DMS114 treated with DMSO at 0.1 percent for 48 hours (cell line): ENCODE measurements at regions not wholly inside any gene's neighbourhood (a gene's known extent, or its start where the extent isn't known, plus 50 kb on each side); places are given as distances from the start of the nearest gene placed in this dataset.
"Not testable (repeated sequence)": the region's sequence is repeated elsewhere in the genome, so short reads cannot be mapped to it uniquely, and the experiment has no call there.

ENCODE experiments used
- DNase-seq: peaks from one replicate; lab custom pipeline; 2025; ENCODE audit not compliant: unreplicated experiment; lab: John Stamatoyannopoulos, UW

DNA sequence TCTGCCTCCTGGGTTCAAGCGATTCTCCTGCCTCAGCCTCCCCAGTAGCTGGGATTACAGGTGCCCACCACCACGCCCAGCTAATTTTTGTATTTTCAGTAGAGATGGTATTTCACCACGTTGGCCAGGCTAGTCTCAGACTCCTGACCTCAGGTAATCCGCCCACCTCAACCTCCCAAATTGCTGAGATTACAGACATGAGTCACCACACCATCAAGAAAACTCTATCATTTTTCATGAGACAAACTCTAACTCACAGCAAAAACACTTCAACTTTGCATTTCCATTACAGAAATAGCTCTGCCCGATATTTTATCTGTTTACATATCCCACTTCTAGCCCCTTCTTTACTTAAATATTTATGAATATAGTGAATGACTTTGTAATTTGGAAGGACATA, 561.1 kb downstream of the TMX3 start:
- not testable (repeated sequence) for DNase-seq

DNA sequence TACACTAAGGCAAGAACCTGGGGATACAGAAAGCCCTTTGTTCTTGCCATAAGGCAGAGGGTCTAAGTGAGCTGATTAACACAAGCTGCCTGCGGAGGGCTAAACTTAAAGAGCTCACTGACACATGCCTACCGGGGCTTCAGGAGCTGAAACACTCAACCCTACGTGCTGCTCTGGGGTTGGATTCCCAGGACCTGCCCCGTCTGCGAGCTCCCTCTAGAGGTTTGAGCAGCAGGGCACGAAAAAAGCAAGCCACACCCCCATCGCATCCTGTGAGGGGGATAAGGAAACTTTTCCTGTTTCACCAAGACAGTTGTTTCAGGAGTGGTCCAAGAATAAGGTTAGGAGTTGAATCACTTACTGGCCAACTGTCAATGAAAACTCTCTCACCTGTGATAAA, 562.1 kb downstream of the TMX3 start:
- no peak for DNase-seq

DNA sequence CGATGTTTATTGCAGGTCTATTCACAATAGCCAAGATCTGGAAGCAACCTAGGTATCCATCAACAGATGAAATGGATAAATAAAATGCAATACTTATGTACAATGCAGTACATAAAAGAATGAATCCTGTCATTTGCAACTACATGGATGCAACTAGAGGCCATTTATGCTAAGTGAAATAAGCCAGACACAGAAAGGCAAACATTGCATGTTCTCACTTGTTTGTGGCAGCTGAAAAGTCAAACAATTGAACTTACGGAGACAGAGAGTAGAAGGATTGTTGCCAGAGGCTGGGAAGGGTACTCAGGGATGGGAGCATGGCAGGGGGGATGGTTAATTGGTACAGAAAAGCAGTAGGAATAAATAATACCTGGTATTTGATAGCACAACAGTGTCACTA, 563.9 kb downstream of the TMX3 start:
- no peak for DNase-seq

DNA sequence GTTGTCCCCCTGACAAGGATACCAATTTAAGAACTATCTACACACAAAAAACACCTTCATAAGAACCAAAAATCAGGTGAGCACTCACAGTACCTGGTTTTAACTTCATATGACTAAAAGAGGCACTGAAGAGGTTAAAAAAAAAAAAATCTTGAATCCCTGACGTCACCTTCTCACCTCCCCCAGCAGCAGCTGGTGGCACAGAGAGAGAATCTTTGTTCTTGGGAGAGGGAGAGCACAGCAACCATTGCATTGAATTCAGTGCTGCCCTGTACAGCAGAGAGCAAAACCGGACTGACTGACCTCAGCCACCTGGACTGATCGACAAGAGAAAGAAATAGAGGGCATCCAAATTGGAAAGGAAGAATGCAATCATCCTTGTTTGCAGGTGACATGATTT, 566.0 kb downstream of the TMX3 start:
- no peak for DNase-seq

DNA sequence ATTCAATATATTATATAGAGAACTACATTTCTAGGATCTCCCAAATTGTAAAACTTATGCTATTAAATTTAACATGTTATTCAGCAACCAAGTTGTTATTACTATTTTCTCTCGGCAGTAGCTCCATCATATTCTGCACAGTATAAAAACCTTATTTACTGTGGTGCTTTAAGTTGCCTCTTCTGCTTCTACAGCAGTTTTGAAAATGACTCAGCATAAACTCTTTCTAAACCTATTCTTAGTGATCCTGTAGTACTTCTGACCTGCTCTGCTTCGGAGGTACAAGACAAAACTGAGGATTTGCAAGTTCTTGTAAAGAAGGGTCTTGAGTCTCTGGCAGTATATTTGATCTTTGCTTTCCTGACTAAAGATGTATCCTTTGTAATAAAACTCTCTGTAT, 567.2 kb downstream of the TMX3 start:
- no peak for DNase-seq

DNA sequence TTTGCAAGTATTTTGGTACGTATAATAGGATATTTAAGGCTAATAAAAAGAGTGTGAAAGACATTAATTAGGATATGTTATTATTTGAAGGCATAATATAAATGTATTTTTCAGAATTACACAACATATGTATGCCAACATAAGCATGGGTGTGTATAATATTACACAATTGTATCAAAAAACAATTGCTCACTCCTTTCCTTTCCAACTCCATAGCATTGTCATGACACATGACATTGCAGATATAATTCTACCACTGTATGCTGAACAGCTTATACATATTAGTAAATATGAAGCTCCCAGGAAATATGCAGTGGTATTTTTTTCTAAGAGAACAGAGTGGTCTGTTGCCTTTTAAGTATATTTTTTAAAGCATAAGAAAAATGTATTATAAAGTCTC, 593.1 kb downstream of the TMX3 start:
- DNase-seq = no peak

DNA sequence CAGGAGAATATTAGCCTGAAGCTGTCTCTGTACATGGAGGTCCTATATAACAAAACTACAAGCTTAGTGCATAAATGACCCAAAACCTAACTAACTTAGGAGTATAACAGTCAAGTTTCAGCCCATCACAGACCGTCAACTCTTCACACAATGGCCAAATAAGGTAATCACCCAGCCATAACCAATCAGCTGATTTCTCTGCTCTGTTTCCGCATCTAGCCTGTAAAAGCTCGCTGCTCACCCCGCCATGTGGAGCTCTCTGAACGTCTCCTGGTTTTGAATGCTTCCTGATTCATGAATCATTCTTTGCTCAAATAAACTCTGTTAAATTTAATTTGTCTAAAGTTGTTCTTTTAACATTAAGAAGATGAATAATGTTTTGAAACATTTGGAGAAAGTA, 593.6 kb downstream of the TMX3 start:
- DNase-seq = no peak

DNA sequence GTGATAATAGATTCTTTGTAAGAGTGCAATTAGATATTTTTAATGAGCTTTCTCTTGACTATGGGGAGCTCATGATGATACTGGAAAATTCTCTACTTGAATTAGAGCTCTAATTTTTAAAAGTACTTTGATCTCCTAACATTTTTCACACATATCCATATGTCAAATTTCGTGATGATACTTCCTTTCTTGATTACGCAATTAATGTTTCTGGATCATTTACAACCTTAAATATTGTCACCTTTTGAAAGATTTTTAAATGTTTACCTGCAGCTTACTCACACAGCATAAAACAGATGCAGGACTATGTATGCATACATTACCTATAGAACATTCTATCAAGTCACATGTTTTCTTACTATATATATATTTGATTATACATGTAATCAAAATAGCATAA, 598.5 kb upstream of the DSEL start:
- no peak for DNase-seq

DNA sequence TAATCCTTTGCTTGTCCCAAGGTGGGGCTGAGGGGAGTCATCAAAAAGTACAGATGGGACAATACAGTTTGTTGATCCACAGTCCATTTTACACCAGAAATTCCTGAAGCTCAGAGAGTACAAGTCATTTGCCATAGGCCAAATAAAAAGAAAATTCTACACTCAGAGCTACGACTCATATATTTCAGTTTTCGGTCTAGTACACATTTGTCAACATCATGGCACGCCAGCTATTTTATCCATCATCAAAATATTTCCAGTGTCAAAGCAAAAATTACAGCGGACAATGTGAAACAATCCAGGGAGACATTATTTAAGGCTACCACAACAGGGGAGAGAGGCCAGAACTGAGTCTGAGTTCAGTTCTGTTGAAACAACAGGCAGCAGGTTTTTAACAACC, 587.5 kb upstream of the DSEL start:
- DNase-seq = no peak

DNA sequence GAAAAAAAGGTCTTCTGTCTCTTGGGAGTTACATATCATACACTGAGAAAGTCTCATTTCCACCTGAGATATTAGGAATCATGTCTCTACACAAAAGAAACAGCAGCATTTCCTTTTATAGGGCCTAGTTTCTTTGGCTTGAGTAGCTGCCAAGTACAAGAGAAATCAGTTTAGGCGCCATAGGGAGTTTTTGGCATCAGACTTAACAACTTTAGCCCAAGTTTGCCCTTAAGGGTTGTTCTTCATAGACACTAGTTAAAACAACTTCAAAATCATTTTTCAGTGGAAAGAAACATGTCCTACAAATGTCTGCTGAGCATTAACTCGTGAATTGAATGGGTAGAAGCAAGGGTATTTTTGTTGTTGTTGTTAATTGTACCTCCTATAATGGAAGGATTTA, 587.0 kb upstream of the DSEL start:
- no peak for DNase-seq

DNA sequence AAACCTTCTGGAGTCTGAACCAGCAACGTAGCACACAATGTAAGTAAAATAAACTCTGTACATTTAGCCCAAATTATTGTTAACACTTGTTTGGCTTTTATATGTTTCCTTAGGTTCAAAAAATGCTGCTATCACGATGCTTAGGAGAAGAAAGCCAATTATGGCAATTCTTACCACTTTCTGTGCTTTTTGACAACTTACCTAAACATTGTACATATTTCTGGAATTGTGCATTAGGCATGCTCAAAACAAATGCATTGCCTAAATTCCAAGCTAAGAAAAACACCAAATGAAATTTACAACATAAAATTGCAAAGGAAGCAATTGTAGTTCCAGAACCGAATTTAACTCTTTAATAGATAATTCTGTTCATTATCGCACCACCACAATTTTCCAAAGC, 585.6 kb upstream of the DSEL start:
- DNase-seq = no peak

DNA sequence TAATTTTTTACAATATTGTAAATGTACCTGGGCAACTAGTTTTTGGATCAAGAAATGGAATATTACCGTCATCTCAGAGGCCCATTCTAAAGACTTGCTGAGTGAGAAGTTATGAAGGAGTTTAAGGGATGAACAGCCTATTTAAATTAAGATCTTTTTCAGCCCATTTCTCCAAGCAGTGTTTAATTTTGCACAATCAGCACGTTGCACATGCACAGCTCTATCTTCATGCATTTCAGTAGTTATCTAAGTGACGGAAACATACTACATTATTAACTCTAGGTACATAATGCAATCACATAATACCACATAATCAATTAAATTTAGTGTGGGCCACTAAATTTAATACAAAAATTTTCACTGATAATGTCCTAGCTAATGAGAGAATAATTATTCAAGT, 582.1 kb upstream of the DSEL start:
- no peak for DNase-seq

DNA sequence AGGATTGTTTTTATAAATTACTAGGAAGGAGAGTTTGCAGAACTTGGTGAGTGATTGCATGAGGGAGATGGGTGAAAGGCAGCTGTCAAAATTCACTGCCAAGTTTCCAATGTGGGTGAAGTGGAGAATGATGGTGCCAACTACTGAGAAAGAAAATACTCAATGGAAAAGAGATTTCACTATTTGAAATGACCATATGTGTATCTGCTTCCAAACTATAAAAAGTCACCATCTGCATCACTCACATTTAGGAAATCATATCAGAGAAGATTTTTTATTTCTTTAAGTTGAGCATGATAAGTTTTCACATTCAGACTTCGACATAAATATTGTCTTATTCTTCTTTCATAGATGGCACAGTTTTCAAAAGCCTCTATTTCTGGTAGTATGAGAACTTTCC, 570.0 kb upstream of the DSEL start:
- no peak for DNase-seq

DNA sequence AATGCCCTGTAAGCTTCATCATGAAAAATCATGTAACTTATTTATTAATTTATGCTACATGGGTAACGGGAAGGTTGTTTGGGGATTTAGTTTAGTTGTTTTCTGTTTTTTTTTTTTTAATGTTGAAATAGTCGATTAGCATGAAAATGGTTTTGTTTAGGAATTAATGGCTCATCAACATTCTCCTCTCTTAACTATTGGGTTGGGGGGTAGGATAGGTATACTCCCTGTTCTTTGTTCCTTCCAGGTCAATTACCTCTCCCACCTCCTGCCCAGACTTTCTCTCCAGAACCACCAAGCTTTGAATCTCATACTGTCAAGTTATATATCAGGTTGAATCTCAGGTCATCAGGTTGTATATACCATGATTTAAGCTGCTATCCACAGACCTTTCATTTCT, 568.7 kb upstream of the DSEL start:
- no peak for DNase-seq

DNA sequence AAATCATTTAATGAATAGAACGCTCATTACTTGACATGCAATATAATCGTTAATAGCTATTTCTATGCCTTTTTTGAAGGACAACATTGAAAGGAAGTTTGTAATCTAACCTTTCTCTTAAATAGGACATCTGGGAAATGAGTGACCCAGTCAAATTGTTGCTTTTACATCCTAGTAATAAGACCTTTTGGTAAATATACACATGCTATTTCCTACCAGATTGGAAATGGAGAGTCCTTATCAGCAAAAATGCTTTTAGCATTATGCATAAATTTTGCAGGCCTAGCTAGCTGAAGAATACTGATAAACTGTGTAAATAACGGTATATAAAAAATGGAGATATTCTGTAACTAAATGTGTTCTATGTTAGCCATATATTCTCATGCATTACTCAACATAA, 567.3 kb upstream of the DSEL start:
- no peak for DNase-seq

DNA sequence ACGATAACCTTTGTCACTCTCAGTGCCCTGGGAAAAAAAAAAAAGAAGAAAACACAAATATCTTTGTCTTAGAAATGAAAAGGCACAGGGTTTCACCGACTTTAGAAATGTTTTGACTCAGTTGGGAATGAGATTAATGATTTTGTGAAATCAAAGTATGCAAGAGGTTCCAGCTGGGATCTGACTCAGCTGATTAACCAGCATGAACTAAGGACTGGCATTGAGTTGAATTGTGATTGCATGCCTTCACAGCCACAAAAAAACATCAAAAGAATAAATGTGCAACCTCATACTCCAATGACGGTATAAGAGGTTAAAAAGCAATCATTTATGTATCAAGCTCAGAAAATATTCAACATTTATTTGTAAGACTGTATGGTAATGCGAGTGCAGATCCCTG, 566.6 kb upstream of the DSEL start:
- no peak for DNase-seq

DNA sequence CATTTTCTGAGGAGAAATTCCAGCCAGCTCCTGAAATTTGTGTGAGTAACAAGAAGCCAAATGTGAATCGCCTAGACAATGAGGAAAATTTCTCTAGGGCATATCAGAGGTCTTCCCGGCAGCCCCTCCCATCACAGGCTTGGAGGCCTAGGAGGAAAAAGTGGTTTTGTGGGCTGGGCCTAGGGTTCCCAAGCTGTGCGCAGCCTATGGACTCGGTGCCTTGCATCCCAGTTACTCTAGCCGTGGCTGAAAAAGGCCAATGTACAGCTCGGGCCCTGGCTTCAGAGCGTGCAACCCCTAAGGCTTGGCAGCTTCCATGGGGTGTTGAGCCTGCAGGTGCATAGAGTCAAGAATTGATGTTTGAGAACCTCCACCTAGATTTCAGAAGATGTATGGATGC, 556.2 kb upstream of the DSEL start:
- DNase-seq = no peak

DNA sequence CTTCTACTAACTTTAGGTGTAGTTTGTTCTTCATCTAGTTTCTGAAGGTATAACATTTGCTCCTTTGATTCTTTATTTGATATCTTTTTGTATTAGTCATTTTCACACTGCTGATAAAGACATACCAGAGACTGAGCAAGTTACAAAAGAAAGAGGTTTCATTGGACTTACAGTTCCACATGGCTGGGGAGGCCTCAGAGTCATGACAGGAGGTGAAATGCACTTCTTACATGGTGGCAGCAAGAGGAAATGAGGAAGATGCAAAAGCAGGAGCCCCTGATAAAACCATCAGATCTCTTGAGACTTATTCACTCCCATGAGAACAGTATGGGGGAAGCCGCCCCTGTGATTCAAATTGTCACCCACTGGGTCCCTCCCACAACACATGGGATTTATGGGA, 544.4 kb upstream of the DSEL start:
- no peak for DNase-seq

DNA sequence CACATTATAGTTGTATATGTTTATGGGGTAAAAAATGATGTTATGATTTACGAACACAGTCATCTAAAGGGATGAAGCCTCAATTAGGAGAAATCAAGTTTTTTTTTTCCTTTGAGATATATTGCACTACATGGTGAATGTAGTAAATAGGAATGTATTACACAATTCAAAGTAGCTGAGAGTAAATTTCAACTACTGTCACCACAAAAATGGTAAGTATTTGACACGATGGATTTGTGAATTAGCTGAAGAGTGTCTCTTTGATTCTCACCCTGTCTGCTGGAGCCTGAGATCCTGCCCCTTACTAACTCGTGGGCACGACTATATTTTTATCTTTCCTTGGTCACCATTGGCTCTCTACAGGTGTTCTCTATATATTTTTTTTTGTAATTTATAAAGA, 540.4 kb upstream of the DSEL start:
- no peak for DNase-seq

DNA sequence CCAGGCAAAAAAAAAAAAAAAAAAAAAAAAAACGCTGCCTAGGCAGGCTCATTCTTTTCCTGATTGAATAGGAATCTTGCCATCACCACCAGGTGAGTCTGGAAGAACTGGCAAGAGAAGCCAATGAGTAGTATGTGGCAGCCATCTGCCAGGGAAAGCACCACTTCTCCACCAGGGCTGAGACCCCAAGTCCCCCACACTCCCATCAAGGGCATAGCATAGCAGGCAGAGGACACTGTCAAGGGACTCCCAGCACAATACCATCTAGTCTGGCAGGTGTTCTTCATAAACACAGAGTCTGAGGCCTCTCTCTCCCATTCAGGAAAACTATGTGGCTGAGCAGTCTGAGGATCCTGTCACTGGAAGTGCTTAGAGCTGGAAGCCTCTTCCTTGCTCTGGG, 538.1 kb upstream of the DSEL start:
- DNase-seq = no peak

DNA sequence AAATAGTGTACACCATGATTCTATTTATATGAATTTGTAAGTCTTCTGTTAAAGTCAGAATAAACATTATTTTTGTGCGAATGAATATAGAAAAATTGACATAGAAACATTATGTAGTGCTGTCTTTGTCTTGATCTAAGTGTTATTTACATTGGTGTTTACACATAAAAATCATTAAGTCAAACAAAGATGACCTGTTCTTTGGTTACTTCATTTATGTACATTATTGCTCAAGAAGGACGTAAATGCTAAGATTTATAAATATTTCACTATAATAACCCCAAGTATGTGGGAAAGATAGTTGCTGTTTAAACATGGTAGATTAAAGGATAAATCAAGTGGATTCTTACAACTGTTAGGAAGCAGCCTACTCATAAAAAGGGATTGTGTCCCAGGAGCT, 536.8 kb upstream of the DSEL start:
- no peak for DNase-seq

DNA sequence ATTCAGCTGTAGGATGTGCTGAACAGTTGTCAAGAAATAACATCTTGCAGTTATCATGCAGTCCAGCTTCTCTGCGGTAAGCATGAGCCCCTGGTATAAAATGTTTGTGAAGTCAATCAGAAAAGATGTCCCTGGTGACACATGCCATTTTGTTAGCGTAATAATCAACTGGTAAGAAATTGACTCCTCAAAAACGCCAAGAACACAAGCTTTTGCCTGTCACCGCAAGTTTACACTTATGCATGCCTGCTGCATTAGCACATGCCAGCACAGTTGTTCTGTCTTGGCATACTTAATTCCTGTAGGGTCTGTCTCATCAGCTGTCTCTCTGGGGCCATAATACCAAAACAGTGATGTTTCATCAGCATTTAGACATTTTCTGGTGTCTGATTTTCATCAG, 524.8 kb upstream of the DSEL start:
- no peak for DNase-seq

DNA sequence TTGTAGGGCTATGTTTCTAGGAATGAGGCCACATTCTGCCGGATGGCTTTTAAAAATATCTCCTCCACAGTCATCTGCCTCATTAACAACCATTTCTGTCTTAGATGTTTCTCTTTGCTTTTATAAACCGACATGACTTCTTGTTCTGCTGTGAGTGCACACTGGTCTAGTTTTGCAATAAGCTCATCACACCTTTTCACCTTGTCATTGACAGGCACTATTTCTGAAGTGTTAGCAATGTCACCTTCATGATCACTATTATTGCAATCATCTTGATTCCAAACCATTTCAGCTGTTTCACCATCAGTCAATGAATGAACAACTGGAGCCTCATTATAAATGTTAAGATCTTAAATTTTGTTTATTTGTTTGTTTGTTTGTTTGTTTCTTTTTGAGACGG, 523.7 kb upstream of the DSEL start:
- DNase-seq = no peak

DNA sequence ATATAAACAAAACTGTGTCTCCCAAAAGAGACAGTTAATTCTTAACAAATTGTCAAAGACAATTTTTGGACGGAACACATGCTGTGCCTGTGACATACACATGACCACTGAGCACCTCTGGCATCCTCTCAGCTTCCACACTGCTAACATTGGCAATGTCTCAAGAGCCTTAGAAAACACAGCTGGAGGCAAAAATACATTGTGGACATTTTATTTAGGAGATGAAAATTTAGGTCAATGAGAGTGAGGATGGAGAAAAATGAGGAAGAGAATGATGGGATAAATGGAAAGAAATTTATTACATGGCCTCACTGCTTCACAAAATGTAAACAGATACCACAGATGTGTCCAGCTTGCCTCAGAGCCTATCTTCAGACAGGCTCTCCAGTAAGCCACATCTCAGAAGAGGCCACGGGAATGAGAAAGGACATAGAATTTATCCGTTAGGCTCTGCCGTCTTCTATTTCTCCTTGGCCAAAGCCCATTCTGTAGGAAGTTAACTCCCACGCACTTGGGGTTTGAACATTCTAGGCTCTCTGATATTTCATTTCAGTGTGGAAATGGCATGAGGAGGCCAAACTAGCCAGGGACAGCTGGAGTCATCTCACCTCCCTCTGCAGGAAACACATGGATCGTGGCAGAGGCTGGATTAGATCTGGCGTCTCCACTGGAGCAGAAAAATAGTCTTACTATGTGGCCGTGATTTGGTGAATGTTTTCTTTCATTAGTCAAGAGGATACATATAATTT, 519.4 kb upstream of the DSEL start:
- DNase-seq = no peak
